ENCODE measurements at regions not wholly inside any gene's neighbourhood (a gene's known extent, or its start where the extent isn't known, plus 50 kb on each side); places are given as distances from the start of the nearest gene placed in this dataset.

- TF ChIP-seq, protein P1, sequence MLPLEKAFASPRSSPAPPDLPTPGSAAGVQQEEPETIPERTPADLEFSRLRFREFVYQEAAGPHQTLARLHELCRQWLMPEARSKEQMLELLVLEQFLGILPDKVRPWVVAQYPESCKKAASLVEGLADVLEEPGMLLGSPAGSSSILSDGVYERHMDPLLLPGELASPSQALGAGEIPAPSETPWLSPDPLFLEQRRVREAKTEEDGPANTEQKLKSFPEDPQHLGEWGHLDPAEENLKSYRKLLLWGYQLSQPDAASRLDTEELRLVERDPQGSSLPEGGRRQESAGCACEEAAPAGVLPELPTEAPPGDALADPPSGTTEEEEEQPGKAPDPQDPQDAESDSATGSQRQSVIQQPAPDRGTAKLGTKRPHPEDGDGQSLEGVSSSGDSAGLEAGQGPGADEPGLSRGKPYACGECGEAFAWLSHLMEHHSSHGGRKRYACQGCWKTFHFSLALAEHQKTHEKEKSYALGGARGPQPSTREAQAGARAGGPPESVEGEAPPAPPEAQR (CRISPR knock-in tag; IDR thresholded peaks at IDR 0.05): no peak
- TF ChIP-seq, protein P2, sequence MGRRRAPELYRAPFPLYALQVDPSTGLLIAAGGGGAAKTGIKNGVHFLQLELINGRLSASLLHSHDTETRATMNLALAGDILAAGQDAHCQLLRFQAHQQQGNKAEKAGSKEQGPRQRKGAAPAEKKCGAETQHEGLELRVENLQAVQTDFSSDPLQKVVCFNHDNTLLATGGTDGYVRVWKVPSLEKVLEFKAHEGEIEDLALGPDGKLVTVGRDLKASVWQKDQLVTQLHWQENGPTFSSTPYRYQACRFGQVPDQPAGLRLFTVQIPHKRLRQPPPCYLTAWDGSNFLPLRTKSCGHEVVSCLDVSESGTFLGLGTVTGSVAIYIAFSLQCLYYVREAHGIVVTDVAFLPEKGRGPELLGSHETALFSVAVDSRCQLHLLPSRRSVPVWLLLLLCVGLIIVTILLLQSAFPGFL (CRISPR knock-in tag; IDR thresholded peaks at IDR 0.05; ENCODE audit: borderline replicate concordance): no peak
- TF ChIP-seq MXD4 (CRISPR knock-in tag; IDR thresholded peaks at IDR 0.05; ENCODE audit: borderline replicate concordance) (no peak), NR3C1 (CRISPR knock-in tag; conservative IDR thresholded peaks at IDR 0.05; ENCODE audit: low read depth) (no peak), JUN (CRISPR knock-in tag; IDR thresholded peaks at IDR 0.05) (no peak), ZNF671 (CRISPR knock-in tag; IDR thresholded peaks at IDR 0.05) (no peak), RORB (CRISPR knock-in tag; IDR thresholded peaks at IDR 0.05) (no peak)
- TF ChIP-seq, protein P3, sequence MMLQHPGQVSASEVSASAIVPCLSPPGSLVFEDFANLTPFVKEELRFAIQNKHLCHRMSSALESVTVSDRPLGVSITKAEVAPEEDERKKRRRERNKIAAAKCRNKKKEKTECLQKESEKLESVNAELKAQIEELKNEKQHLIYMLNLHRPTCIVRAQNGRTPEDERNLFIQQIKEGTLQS (CRISPR knock-in tag; conservative IDR thresholded peaks at IDR 0.05): no peak
These were observed 104.2 kb upstream of the IPO5 start (continued) for GRCh38 chr13:97849305-97849704.

DNA sequence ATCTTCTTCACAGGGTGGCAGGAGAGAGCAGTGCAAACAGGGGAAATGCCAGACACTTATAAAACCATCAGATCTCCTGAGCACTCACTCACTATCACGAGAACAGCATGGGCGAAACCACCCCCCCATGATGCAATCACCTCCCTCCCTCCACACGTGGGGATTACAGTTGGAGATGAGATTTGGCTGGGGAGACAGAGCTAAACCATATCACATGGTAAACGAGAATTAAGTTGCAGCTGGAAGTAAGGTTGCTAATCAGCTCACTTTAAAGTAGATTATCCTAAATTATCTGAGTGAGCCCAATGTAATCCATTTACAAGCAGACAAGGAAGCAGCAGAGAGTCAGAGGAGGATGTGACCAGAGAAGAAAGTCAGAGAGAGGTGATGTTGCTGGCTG, 102.2 kb upstream of the IPO5 start:
- Mint-ChIP-seq H3K36me3 (no peaks in the 10 kb centered on the region), H3K27ac (no peak overlapping the region), H3K27me3 (ENCODE audit: low read depth) (no peaks in the 10 kb centered on the region), H3K4me1 (peaks cover 11% of the 10 kb centered on the region), H3K9me3 (peaks cover 11% of the 10 kb centered on the region), H3K4me3 (no peak overlapping the region)
- no peak for ATAC-seq
- no peak for DNase-seq (ENCODE audit: low spot score)
- ChIA-PET POLR2A (interaction anchor here (0.6 kb wide), 1 partner anchor 130 kb away, joined by 3 read pairs; no protein-coding TSS in a partner anchor), CTCF (no interaction called here)
- no peak for TF ChIP-seq TCF7 (CRISPR knock-in tag; IDR thresholded peaks at IDR 0.05; ENCODE audit: low read depth)
- TF ChIP-seq ZNF416 (CRISPR knock-in tag; IDR thresholded peaks at IDR 0.05): no peak
- no peak for TF ChIP-seq ZNF671 (CRISPR knock-in tag; IDR thresholded peaks at IDR 0.05)
- TF ChIP-seq PRRX2 (CRISPR knock-in tag; IDR thresholded peaks at IDR 0.05): no peak
- TF ChIP-seq CREM (CRISPR knock-in tag; IDR thresholded peaks at IDR 0.05): no peak
- TF ChIP-seq E2F4 (CRISPR knock-in tag; IDR thresholded peaks at IDR 0.05; ENCODE audit: borderline replicate concordance, low read depth): no peak
- TF ChIP-seq, protein P4, sequence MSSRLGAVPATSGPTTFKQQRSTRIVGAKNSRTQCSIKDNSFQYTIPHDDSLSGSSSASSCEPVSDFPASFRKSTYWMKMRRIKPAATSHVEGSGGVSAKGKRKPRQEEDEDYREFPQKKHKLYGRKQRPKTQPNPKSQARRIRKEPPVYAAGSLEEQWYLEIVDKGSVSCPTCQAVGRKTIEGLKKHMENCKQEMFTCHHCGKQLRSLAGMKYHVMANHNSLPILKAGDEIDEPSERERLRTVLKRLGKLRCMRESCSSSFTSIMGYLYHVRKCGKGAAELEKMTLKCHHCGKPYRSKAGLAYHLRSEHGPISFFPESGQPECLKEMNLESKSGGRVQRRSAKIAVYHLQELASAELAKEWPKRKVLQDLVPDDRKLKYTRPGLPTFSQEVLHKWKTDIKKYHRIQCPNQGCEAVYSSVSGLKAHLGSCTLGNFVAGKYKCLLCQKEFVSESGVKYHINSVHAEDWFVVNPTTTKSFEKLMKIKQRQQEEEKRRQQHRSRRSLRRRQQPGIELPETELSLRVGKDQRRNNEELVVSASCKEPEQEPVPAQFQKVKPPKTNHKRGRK (CRISPR knock-in tag; IDR thresholded peaks at IDR 0.05; ENCODE audit: borderline replicate concordance): no peak
- TF ChIP-seq SP1 (CRISPR knock-in tag; conservative IDR thresholded peaks at IDR 0.05): no peak
- no peak for TF ChIP-seq GABPB1 (CRISPR knock-in tag; IDR thresholded peaks at IDR 0.05)
- no peak for TF ChIP-seq EMX1 (CRISPR knock-in tag; IDR thresholded peaks at IDR 0.05)
- no peak for TF ChIP-seq USF2 (CRISPR knock-in tag; IDR thresholded peaks at IDR 0.05)
- no peak for TF ChIP-seq STAT6 (CRISPR knock-in tag; conservative IDR thresholded peaks at IDR 0.05; ENCODE audit: low read depth)
